GM23338 (cell line): ENCODE measurements at regions not wholly inside any gene's neighbourhood (a gene's known extent, or its start where the extent isn't known, plus 50 kb on each side); places are given as distances from the start of the nearest gene placed in this dataset.
A peak's percentile ranks its signal among the peaks of the same experiment; 100 is the strongest.

Experiments used
- ATAC-seq: fragments of 200-7000 bp; cut with Tn5 transposase; 3 replicates; pipeline ENCODE4 v1.9.1; 2020
- DNase-seq: peaks from one replicate; pipeline ENCODE4 v3.0.0-alpha.2; 2015; ENCODE audit warnings: low spot score
- H2AFZ ChIP-seq: fragments of 200-600 bp; sonication (generic); 2 replicates; pipeline ENCODE4 v1.8.0; 2016; ENCODE audit warnings: antibody characterized with exemption, mild to moderate bottlenecking, moderate library complexity
- H3F3A ChIP-seq: fragments of 200-600 bp; sonication (generic); replicated peaks from 2 replicates; pipeline ENCODE4 v1.8.0; 2017; ENCODE audit warnings: antibody characterized with exemption, mixed run types, low read depth
- H3K27ac ChIP-seq: fragments of 200-600 bp; sonication (generic); 2 replicates; pipeline ENCODE4 v1.6.1; 2016; ENCODE audit warnings: low read depth
- H3K27me3 ChIP-seq: fragments of 200-600 bp; sonication (generic); 2 replicates; pipeline ENCODE4 v1.8.0; 2016; ENCODE audit warnings: mild to moderate bottlenecking, mixed run types, moderate library complexity; ENCODE audit not compliant: insufficient read depth
- H3K36me3 ChIP-seq: fragments of 200-600 bp; sonication (generic); 2 replicates; pipeline ENCODE4 v1.8.0; 2016; ENCODE audit warnings: mild to moderate bottlenecking; ENCODE audit not compliant: insufficient read depth
- H3K4me1 ChIP-seq: fragments of 200-600 bp; sonication (generic); 2 replicates; pipeline ENCODE4 v1.8.0; 2016; ENCODE audit warnings: mild to moderate bottlenecking, moderate library complexity; ENCODE audit not compliant: insufficient read depth
- H3K4me2 ChIP-seq: fragments of 200-600 bp; sonication (generic); 2 replicates; pipeline ENCODE4 v1.7.1; 2017; ENCODE audit warnings: mixed run types
- H3K4me3 ChIP-seq: fragments of 200-600 bp; sonication (generic); 2 replicates; pipeline ENCODE4 v1.6.1; 2016; ENCODE audit warnings: mixed run types
- H3K79me2 ChIP-seq: fragments of 200-600 bp; sonication (generic); replicated peaks from 2 replicates; pipeline ENCODE4 v1.8.0; 2017; ENCODE audit warnings: mild to moderate bottlenecking; ENCODE audit not compliant: insufficient read depth
- H3K9me2 ChIP-seq: fragments of 200-600 bp; sonication (generic); 2 replicates; pipeline ENCODE4 v1.8.0; 2017; ENCODE audit not compliant: insufficient read depth
- H4K20me1 ChIP-seq: fragments of 200-600 bp; sonication (generic); replicated peaks from 2 replicates; pipeline ENCODE4 v1.8.0; 2017; ENCODE audit warnings: mild to moderate bottlenecking; ENCODE audit not compliant: insufficient read depth
- H3K27ac Mint-ChIP-seq: 2 replicates; pipeline ENCODE4 v1.8.0; 2020; ENCODE audit warnings: inconsistent platforms, mild to moderate bottlenecking, moderate library complexity, mixed read lengths
- H3K27me3 Mint-ChIP-seq: 3 replicates; pipeline ENCODE4 v1.8.0; 2022; ENCODE audit warnings: low read depth, mild to moderate bottlenecking, moderate library complexity, mixed read lengths, inconsistent platforms; ENCODE audit not compliant: insufficient read depth, poor library complexity
- H3K36me3 Mint-ChIP-seq: 3 replicates; pipeline ENCODE4 v1.8.0; 2021; ENCODE audit warnings: low read depth, mild to moderate bottlenecking, inconsistent platforms, moderate library complexity, mixed read lengths
- H3K4me1 Mint-ChIP-seq: 3 replicates; pipeline ENCODE4 v1.8.0; 2020; ENCODE audit warnings: mild to moderate bottlenecking, inconsistent platforms, mixed read lengths
- H3K4me3 Mint-ChIP-seq: 3 replicates; pipeline ENCODE4 v1.8.0; 2021; ENCODE audit warnings: moderate library complexity, mild to moderate bottlenecking, inconsistent platforms, mixed read lengths
- H3K9me3 Mint-ChIP-seq: 3 replicates; pipeline ENCODE4 v1.8.0; 2020; ENCODE audit warnings: moderate library complexity, mild to moderate bottlenecking, inconsistent platforms, mixed read lengths
- EZH2 ChIP-seq: fragments of 200-600 bp; sonication (generic); IDR thresholded peaks from one replicate; pipeline ENCODE4 v1.8.0; 2017; ENCODE audit warnings: antibody characterized with exemption, mild to moderate bottlenecking, low read depth; ENCODE audit not compliant: unreplicated experiment
- EZH2phosphoT487 ChIP-seq: fragments of 200-600 bp; sonication (generic); IDR thresholded peaks from one replicate; pipeline ENCODE4 v1.8.1; 2018; ENCODE audit warnings: antibody characterized with exemption; ENCODE audit not compliant: unreplicated experiment
- JUNB ChIP-seq: IDR thresholded peaks from one replicate; pipeline ENCODE4 v1.6.1; 2016; ENCODE audit warnings: antibody characterized with exemption; ENCODE audit not compliant: unreplicated experiment
- NANOG ChIP-seq: IDR thresholded peaks from 2 replicates; pipeline ENCODE4 v1.6.1; 2016; ENCODE audit warnings: antibody characterized with exemption, borderline replicate concordance
- ZNF114 ChIP-seq: fragments of 250-450 bp; sonication (Bioruptor Pico); IDR thresholded peaks from 2 replicates; pipeline ENCODE4 v1.5.0; 2020; ENCODE audit warnings: mild to moderate bottlenecking, moderate library complexity
- TF ChIP-seq, protein P1 (sequence below), 2 experiments: fragments of 200-600 bp in 1 of 2; sonication (generic) in 1 of 2; conservative IDR thresholded peaks; 2 replicates each; pipeline versions ENCODE4 v1.5.1 to v1.6.1; 2016 to 2017; ENCODE audit warnings: antibody characterized with exemption in 2 of 2, low read depth in 2 of 2, mild to moderate bottlenecking in 2 of 2, moderate library complexity in 1 of 2
- TF ChIP-seq, protein P2 (sequence below): IDR thresholded peaks from one replicate; pipeline ENCODE4 v1.6.1; 2018; ENCODE audit warnings: antibody characterized with exemption; ENCODE audit not compliant: unreplicated experiment
- TF ChIP-seq, protein P3 (sequence below): IDR thresholded peaks from 2 replicates; pipeline ENCODE4 v1.6.1; 2016; ENCODE audit warnings: antibody characterized with exemption
- TF ChIP-seq, protein P4 (sequence below): fragments of 250-450 bp; sonication (Bioruptor Pico); IDR thresholded peaks from 2 replicates; pipeline ENCODE4 v1.5.0; 2020; ENCODE audit warnings: mild to moderate bottlenecking, moderate library complexity

DNA sequence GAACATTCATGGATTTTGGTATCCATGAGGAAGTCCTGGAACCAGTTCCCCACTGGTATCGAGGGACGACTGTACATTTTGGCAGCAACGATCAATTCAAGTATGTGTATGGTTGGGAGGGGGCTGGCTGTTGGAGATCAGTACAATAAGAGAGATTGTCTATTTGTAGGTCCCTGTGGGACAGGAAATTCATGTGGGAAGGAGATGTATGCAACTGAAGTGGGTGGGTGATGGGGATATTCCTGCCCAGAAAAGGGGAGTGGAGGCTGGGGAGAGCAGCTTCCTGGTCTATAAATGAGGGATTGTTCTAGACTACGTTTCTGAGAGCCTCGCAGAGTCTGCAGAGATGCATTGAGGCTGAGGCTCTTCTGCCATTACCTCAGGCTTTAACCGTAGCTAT, 140.2 kb upstream of the MAGI3 start:
- Histone ChIP-seq H2AFZ (no peak overlapping the region), H3F3A (0 out of 2 replicates have a peak, but pooled peaks cover 2% of the 10 kb centered on the region), H3K36me3 (no peaks in the 10 kb centered on the region; the same call in 1 of the 2 replicates), H3K79me2 (no peaks in the 10 kb centered on the region), H3K27me3 (no peaks in the 10 kb centered on the region), H4K20me1 (no peaks in the 10 kb centered on the region), H3K4me3 (no peak overlapping the region), H3K4me1 (peaks cover 30% of the 10 kb centered on the region), H3K27ac (no peak overlapping the region), H3K4me2 (no peak overlapping the region), H3K9me2 (peaks cover 6% of the 10 kb centered on the region; the same call in 1 of the 2 replicates)
- peak overlapping the region; percentile 50; the same call in 1 of the 2 replicates for H3K27ac Mint-ChIP-seq
- ATAC-seq = no peak
- H3K27me3 Mint-ChIP-seq = no peaks in the 10 kb centered on the region
- no peaks in the 10 kb centered on the region for H3K9me3 Mint-ChIP-seq
- peaks cover 35% of the 10 kb centered on the region for H3K4me1 Mint-ChIP-seq
- no peak for DNase-seq
- H3K36me3 Mint-ChIP-seq = no peaks in the 10 kb centered on the region
- H3K4me3 Mint-ChIP-seq = no peak overlapping the region
- TF ChIP-seq JUNB (no peak), NANOG (no peak), EZH2 (no peak), EZH2phosphoT487 (no peak), ZNF114 (no peak)
- TF ChIP-seq, protein P1, sequence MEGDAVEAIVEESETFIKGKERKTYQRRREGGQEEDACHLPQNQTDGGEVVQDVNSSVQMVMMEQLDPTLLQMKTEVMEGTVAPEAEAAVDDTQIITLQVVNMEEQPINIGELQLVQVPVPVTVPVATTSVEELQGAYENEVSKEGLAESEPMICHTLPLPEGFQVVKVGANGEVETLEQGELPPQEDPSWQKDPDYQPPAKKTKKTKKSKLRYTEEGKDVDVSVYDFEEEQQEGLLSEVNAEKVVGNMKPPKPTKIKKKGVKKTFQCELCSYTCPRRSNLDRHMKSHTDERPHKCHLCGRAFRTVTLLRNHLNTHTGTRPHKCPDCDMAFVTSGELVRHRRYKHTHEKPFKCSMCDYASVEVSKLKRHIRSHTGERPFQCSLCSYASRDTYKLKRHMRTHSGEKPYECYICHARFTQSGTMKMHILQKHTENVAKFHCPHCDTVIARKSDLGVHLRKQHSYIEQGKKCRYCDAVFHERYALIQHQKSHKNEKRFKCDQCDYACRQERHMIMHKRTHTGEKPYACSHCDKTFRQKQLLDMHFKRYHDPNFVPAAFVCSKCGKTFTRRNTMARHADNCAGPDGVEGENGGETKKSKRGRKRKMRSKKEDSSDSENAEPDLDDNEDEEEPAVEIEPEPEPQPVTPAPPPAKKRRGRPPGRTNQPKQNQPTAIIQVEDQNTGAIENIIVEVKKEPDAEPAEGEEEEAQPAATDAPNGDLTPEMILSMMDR (conservative IDR thresholded peaks at IDR 0.05; ENCODE audit: low read depth in 2 of 2) = no peak
- TF ChIP-seq, protein P2, sequence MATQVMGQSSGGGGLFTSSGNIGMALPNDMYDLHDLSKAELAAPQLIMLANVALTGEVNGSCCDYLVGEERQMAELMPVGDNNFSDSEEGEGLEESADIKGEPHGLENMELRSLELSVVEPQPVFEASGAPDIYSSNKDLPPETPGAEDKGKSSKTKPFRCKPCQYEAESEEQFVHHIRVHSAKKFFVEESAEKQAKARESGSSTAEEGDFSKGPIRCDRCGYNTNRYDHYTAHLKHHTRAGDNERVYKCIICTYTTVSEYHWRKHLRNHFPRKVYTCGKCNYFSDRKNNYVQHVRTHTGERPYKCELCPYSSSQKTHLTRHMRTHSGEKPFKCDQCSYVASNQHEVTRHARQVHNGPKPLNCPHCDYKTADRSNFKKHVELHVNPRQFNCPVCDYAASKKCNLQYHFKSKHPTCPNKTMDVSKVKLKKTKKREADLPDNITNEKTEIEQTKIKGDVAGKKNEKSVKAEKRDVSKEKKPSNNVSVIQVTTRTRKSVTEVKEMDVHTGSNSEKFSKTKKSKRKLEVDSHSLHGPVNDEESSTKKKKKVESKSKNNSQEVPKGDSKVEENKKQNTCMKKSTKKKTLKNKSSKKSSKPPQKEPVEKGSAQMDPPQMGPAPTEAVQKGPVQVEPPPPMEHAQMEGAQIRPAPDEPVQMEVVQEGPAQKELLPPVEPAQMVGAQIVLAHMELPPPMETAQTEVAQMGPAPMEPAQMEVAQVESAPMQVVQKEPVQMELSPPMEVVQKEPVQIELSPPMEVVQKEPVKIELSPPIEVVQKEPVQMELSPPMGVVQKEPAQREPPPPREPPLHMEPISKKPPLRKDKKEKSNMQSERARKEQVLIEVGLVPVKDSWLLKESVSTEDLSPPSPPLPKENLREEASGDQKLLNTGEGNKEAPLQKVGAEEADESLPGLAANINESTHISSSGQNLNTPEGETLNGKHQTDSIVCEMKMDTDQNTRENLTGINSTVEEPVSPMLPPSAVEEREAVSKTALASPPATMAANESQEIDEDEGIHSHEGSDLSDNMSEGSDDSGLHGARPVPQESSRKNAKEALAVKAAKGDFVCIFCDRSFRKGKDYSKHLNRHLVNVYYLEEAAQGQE = no peak
- TF ChIP-seq, protein P3, sequence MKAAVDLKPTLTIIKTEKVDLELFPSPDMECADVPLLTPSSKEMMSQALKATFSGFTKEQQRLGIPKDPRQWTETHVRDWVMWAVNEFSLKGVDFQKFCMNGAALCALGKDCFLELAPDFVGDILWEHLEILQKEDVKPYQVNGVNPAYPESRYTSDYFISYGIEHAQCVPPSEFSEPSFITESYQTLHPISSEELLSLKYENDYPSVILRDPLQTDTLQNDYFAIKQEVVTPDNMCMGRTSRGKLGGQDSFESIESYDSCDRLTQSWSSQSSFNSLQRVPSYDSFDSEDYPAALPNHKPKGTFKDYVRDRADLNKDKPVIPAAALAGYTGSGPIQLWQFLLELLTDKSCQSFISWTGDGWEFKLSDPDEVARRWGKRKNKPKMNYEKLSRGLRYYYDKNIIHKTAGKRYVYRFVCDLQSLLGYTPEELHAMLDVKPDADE = no peak
- TF ChIP-seq, protein P4, sequence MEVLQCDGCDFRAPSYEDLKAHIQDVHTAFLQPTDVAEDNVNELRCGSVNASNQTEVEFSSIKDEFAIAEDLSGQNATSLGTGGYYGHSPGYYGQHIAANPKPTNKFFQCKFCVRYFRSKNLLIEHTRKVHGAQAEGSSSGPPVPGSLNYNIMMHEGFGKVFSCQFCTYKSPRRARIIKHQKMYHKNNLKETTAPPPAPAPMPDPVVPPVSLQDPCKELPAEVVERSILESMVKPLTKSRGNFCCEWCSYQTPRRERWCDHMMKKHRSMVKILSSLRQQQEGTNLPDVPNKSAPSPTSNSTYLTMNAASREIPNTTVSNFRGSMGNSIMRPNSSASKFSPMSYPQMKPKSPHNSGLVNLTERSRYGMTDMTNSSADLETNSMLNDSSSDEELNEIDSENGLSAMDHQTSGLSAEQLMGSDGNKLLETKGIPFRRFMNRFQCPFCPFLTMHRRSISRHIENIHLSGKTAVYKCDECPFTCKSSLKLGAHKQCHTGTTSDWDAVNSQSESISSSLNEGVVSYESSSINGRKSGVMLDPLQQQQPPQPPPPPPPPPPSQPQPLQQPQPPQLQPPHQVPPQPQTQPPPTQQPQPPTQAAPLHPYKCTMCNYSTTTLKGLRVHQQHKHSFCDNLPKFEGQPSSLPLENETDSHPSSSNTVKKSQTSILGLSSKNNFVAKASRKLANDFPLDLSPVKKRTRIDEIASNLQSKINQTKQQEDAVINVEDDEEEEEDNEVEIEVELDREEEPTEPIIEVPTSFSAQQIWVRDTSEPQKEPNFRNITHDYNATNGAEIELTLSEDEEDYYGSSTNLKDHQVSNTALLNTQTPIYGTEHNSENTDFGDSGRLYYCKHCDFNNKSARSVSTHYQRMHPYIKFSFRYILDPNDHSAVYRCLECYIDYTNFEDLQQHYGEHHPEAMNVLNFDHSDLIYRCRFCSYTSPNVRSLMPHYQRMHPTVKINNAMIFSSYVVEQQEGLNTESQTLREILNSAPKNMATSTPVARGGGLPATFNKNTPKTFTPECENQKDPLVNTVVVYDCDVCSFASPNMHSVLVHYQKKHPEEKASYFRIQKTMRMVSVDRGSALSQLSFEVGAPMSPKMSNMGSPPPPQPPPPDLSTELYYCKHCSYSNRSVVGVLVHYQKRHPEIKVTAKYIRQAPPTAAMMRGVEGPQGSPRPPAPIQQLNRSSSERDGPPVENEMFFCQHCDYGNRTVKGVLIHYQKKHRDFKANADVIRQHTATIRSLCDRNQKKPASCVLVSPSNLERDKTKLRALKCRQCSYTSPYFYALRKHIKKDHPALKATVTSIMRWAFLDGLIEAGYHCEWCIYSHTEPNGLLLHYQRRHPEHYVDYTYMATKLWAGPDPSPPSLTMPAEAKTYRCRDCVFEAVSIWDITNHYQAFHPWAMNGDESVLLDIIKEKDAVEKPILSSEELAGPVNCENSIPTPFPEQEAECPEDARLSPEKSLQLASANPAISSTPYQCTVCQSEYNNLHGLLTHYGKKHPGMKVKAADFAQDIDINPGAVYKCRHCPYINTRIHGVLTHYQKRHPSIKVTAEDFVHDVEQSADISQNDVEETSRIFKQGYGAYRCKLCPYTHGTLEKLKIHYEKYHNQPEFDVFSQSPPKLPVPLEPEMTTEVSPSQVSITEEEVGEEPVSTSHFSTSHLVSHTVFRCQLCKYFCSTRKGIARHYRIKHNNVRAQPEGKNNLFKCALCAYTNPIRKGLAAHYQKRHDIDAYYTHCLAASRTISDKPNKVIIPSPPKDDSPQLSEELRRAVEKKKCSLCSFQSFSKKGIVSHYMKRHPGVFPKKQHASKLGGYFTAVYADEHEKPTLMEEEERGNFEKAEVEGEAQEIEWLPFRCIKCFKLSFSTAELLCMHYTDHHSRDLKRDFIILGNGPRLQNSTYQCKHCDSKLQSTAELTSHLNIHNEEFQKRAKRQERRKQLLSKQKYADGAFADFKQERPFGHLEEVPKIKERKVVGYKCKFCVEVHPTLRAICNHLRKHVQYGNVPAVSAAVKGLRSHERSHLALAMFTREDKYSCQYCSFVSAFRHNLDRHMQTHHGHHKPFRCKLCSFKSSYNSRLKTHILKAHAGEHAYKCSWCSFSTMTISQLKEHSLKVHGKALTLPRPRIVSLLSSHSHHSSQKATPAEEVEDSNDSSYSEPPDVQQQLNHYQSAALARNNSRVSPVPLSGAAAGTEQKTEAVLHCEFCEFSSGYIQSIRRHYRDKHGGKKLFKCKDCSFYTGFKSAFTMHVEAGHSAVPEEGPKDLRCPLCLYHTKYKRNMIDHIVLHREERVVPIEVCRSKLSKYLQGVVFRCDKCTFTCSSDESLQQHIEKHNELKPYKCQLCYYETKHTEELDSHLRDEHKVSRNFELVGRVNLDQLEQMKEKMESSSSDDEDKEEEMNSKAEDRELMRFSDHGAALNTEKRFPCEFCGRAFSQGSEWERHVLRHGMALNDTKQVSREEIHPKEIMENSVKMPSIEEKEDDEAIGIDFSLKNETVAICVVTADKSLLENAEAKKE = no peak
